Right lobe of liver (tissue), 6 donors: ENCODE measurements at regions not wholly inside any gene's neighbourhood (a gene's known extent, or its start where the extent isn't known, plus 50 kb on each side); places are given as distances from the start of the nearest gene placed in this dataset.
A peak's percentile ranks its signal among the peaks of the same experiment; 100 is the strongest.

Experiments
- ATAC-seq, 4 donors: fragments of 200-7000 bp; cut with Tn5 transposase; one replicate each; pipeline ENCODE4 v1.9.1; 2020; ENCODE audit warnings: mild to moderate bottlenecking in 4 of 4, moderate library complexity in 4 of 4
- DNase-seq, 3 donors: peaks; one replicate each; pipeline ENCODE4 v3.0.0-alpha.2; 2020
- H3K27ac ChIP-seq, 3 donors: fragments of 200-600 bp; one replicate each; pipeline ENCODE4 v1.8.0; 2022
- H3K27me3 ChIP-seq, 2 donors: fragments of 200-600 bp; one replicate each; pipeline ENCODE4 v1.8.0; 2022
- H3K36me3 ChIP-seq, 4 donors: fragments of 200-600 bp; sonication (generic) in 1 of 4; one replicate each; pipeline versions ENCODE4 v1.5.1 to v1.8.0; 2017 to 2022; ENCODE audit warnings: control low read depth in 1 of 4
- H3K4me1 ChIP-seq, 4 donors: fragments of 200-600 bp; sonication (generic) in 1 of 4; one replicate each; pipeline versions ENCODE4 v1.5.1 to v1.8.0; 2017 to 2022; ENCODE audit warnings: control low read depth in 1 of 4
- H3K4me3 ChIP-seq, 3 donors: fragments of 200-600 bp; one replicate each; pipeline ENCODE4 v1.8.0; 2022
- H3K9me3 ChIP-seq, 4 donors: fragments of 200-600 bp; sonication (generic) in 1 of 4; one replicate each; pipeline versions ENCODE4 v1.5.1 to v1.8.0; 2017 to 2022; ENCODE audit warnings: control low read depth in 1 of 4
- CTCF ChIP-seq, 4 donors: fragments of 200-600 bp in 3 of 4; fragments of 450-650 bp in 1 of 4; IDR thresholded peaks; one replicate each; pipeline versions ENCODE4 v1.5.1 to v1.8.0; 2016 to 2022; ENCODE audit warnings: antibody characterized with exemption in 4 of 4, mild to moderate bottlenecking in 2 of 4
- POLR2A ChIP-seq: fragments of 450-650 bp; IDR thresholded peaks from one replicate; pipeline ENCODE4 v1.6.1; 2017; ENCODE audit warnings: antibody characterized with exemption, mild to moderate bottlenecking
- WGBS: methylation state at CpG from one replicate; pipeline ENCODE4 v1.1.6; 2018; ENCODE audit warnings: low coverage, low lambda C conversion rate; ENCODE audit not compliant: insufficient coverage; ENCODE audit errors: missing lambda C conversion rate; 5-methylcytosine and 5-hydroxymethylcytosine counted together
- intact Hi-C, 2 donors: fragments of 100-400 bp; cut with DNase I; formaldehyde crosslinking; loops; one replicate each; pipeline versions ENCODE4 v1.11.2 to v1.14.1; 2022
- donor health status: DM: no; HTN: yes; CAD: no.
- donor health status: DM: no; HTN: no; CAD: no.
- donor health status: DM: no; HTN: no; CAD: no.
- donor health status: DM: no; HTN: yes; CAD: no.
- donor health status: DM: no; HTN: yes; CAD: no.

- TF ChIP-seq CTCF (IDR thresholded peaks at IDR 0.05) (no peak), POLR2A (no peak)
- no peaks in the 10 kb centered on the region for H3K9me3 ChIP-seq
- ATAC-seq (peak; percentile 71 to 91 (median 86)), DNase-seq (no peak)
- H3K36me3 ChIP-seq, result no peaks in the 10 kb centered on the region
- H3K27ac ChIP-seq, result peak overlapping the region in 2 of 3 donors; percentile 1 to 5
- peaks cover 0 to 12% (median 0%) of the 10 kb centered on the region in 4 donors for H3K4me1 ChIP-seq
- no peaks in the 10 kb centered on the region for H3K27me3 ChIP-seq
- intact Hi-C loops, result no loop called here
- WGBS, result 44% methylated on average over 3 of the region's 3 CpGs
- no peak overlapping the region for H3K4me3 ChIP-seq
Observed at GRCh38 chr3:146308682-146309081, 57.8 kb upstream of the PLSCR4 start.

- Histone ChIP-seq H3K27ac (peak overlapping the region in 1 of 3 donors; percentile 1), H3K4me3 (no peak overlapping the region), H3K36me3 (no peaks in the 10 kb centered on the region), H3K4me1 (peaks cover 0 to 12% (median 0%) of the 10 kb centered on the region in 4 donors), H3K9me3 (no peaks in the 10 kb centered on the region), H3K27me3 (no peaks in the 10 kb centered on the region)
- DNase-seq (no peak), ATAC-seq (peak; percentile 30 to 65 (median 48))
- TF ChIP-seq POLR2A (no peak), CTCF (IDR thresholded peaks at IDR 0.05) (no peak)
- intact Hi-C loops, result no loop called here
Observed at GRCh38 chr3:146308222-146308621, 57.3 kb upstream of the PLSCR4 start.

- no peak overlapping the region for H3K4me3 ChIP-seq
- ATAC-seq (no peak), DNase-seq (no peak)
- no peaks in the 10 kb centered on the region for H3K36me3 ChIP-seq
- H3K27me3 ChIP-seq, result no peaks in the 10 kb centered on the region
- peaks cover 0 to 12% (median 0%) of the 10 kb centered on the region in 4 donors for H3K4me1 ChIP-seq
- H3K9me3 ChIP-seq, result no peaks in the 10 kb centered on the region
- TF ChIP-seq CTCF (IDR thresholded peaks at IDR 0.05) (no peak), POLR2A (no peak)
- intact Hi-C loops, result no loop called here
- 60% methylated on average over 1 of the region's 1 CpG for WGBS
- no peak overlapping the region for H3K27ac ChIP-seq
Observed at GRCh38 chr3:146307456-146307725, 56.5 kb upstream of the PLSCR4 start.

GRCh38 chr3:146306656-146307455 is 56.0 kb upstream of the PLSCR4 start:
- H3K9me3 ChIP-seq, result no peaks in the 10 kb centered on the region
- H3K36me3 ChIP-seq, result no peaks in the 10 kb centered on the region
- H3K4me1 ChIP-seq, result peaks cover 0 to 12% (median 0%) of the 10 kb centered on the region in 4 donors
- ATAC-seq, result no peak
- no peak overlapping the region for H3K4me3 ChIP-seq
- DNase-seq, result no peak
- 82% methylated on average over 6 of the region's 7 CpGs for WGBS
- H3K27ac ChIP-seq, result no peak overlapping the region
- no peaks in the 10 kb centered on the region for H3K27me3 ChIP-seq
- intact Hi-C loops, result no loop called here
- no peak for TF ChIP-seq CTCF (IDR thresholded peaks at IDR 0.05)
- TF ChIP-seq POLR2A, result no peak
